Astrocyte (in vitro differentiated cells and primary cell): ENCODE measurements at regions not wholly inside any gene's neighbourhood (a gene's known extent, or its start where the extent isn't known, plus 50 kb on each side); places are given as distances from the start of the nearest gene placed in this dataset.
"Not testable (repeated sequence)": the region's sequence is repeated elsewhere in the genome, so short reads cannot be mapped to it uniquely, and the experiment has no call there.

Source experiments
- DNase-seq: peaks from one replicate; pipeline ENCODE4 v3.0.0-alpha.2; 2010; ENCODE audit warnings: low read depth
- FAIRE-seq: peaks from 2 replicates; lab custom pipeline; 2011; peaks lifted over from hg19 to GRCh38; lab: Jason Lieb, UNC
- H2AFZ ChIP-seq: 2 replicates; pipeline ENCODE4 v1.6.0; 2012; ENCODE audit warnings: low read depth, low read length, inconsistent platforms
- H3K27ac ChIP-seq: 2 replicates; pipeline ENCODE4 v1.5.1; 2011; ENCODE audit warnings: low read depth, low read length, inconsistent platforms
- H3K27me3 ChIP-seq: 2 replicates; pipeline ENCODE4 v1.6.0; 2011; ENCODE audit warnings: low read length, inconsistent platforms; ENCODE audit not compliant: insufficient read depth
- H3K36me3 ChIP-seq: 2 replicates; pipeline ENCODE4 v1.5.1; 2011; ENCODE audit warnings: low read length, inconsistent platforms; ENCODE audit not compliant: insufficient read depth
- H3K4me1 ChIP-seq: 2 replicates; pipeline ENCODE4 v1.5.1; 2011; ENCODE audit warnings: low read length, inconsistent platforms; ENCODE audit not compliant: insufficient read depth
- H3K4me2 ChIP-seq: 2 replicates; pipeline ENCODE4 v1.6.0; 2012; ENCODE audit warnings: low read length, inconsistent platforms
- H3K4me3 ChIP-seq: 2 replicates; pipeline ENCODE4 v1.5.1; 2011; ENCODE audit warnings: low read depth, mild to moderate bottlenecking, low read length, inconsistent platforms; ENCODE audit not compliant: insufficient read depth
- H3K79me2 ChIP-seq: 2 replicates; pipeline ENCODE4 v1.6.0; 2012; ENCODE audit warnings: mild to moderate bottlenecking, low read length, inconsistent platforms; ENCODE audit not compliant: insufficient read depth
- H3K9ac ChIP-seq: 2 replicates; pipeline ENCODE4 v1.6.0; 2012; ENCODE audit warnings: mild to moderate bottlenecking, low read length, inconsistent platforms
- H3K9me3 ChIP-seq: 2 replicates; pipeline ENCODE4 v1.5.1; 2012; ENCODE audit warnings: low read depth, mild to moderate bottlenecking, low read length, inconsistent platforms; ENCODE audit not compliant: insufficient read depth
- H4K20me1 ChIP-seq: 2 replicates; pipeline ENCODE4 v1.6.0; 2012; ENCODE audit warnings: low read length, inconsistent platforms; ENCODE audit not compliant: insufficient read depth
- H3K27ac Mint-ChIP-seq: one replicate; pipeline ENCODE4 v1.8.0; 2021; ENCODE audit warnings: mild to moderate bottlenecking, mixed read lengths; ENCODE audit not compliant: unreplicated experiment
- H3K27me3 Mint-ChIP-seq: one replicate; pipeline ENCODE4 v1.8.0; 2021; ENCODE audit warnings: low read depth, mixed read lengths; ENCODE audit not compliant: unreplicated experiment
- H3K36me3 Mint-ChIP-seq: one replicate; pipeline ENCODE4 v1.8.0; 2021; ENCODE audit warnings: low read depth, mixed read lengths; ENCODE audit not compliant: unreplicated experiment
- H3K4me1 Mint-ChIP-seq: one replicate; pipeline ENCODE4 v1.8.0; 2021; ENCODE audit warnings: low read depth, mixed read lengths; ENCODE audit not compliant: unreplicated experiment
- H3K4me3 Mint-ChIP-seq: one replicate; pipeline ENCODE4 v1.8.0; 2021; ENCODE audit warnings: mild to moderate bottlenecking, moderate library complexity, mixed read lengths; ENCODE audit not compliant: unreplicated experiment
- H3K9me3 Mint-ChIP-seq: one replicate; pipeline ENCODE4 v1.8.0; 2021; ENCODE audit warnings: mild to moderate bottlenecking, mixed read lengths; ENCODE audit not compliant: unreplicated experiment
- EZH2 ChIP-seq: IDR thresholded peaks from 2 replicates; pipeline ENCODE4 v1.6.1; 2012; ENCODE audit warnings: mild to moderate bottlenecking, low read length, inconsistent platforms; ENCODE audit not compliant: insufficient read depth
- TF ChIP-seq, protein P1 (sequence below): IDR thresholded peaks from 2 replicates; pipeline ENCODE4 v1.5.1; 2011; ENCODE audit warnings: low read depth, mild to moderate bottlenecking, inconsistent platforms, low read length, moderate library complexity; ENCODE audit not compliant: insufficient read depth

DNA sequence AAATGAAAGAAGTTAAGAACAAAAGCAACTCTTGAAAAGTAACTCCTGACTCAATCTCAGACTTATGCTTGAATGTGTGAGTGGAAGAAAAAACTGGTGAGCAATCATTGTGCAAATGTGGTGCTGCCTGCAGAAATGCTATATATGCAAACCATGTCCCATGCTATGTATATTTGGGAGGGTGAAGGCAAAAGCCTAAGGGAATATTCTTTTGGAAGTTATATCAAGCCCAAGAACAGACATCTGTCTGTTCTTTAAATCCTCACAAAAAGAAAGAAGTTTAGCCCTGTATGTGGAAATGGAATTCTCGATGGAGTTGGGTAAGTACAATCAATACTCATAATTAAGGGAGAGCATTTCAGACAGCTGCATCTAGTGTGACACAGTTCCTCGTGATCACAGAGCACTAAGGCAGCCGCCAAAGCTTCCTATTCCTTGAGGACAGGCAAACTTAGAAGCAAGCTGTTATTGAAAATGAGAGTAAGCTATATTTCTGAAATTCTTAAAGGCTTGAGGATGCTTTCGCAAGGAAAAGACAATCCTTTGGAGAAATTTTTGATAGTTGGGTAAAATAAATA, 406.5 kb upstream of the CHORDC1 start:
- no peak for FAIRE-seq
- Histone ChIP-seq H3K4me2 (no peak overlapping the region), H3K4me3 (no peak overlapping the region), H2AFZ (no peak overlapping the region), H3K79me2 (no peaks in the 10 kb centered on the region), H3K27me3 (no peaks in the 10 kb centered on the region), H3K4me1 (no peaks in the 10 kb centered on the region), H3K36me3 (no peaks in the 10 kb centered on the region), H3K9ac (no peak overlapping the region), H3K27ac (no peak overlapping the region), H4K20me1 (no peaks in the 10 kb centered on the region), H3K9me3 (no peaks in the 10 kb centered on the region)
- Mint-ChIP-seq H3K27me3 (no peaks in the 10 kb centered on the region), H3K36me3 (no peaks in the 10 kb centered on the region), H3K4me1 (no peaks in the 10 kb centered on the region), H3K27ac (no peak overlapping the region), H3K9me3 (no peaks in the 10 kb centered on the region), H3K4me3 (no peak overlapping the region)
- no peak for DNase-seq
- TF ChIP-seq, protein P1, sequence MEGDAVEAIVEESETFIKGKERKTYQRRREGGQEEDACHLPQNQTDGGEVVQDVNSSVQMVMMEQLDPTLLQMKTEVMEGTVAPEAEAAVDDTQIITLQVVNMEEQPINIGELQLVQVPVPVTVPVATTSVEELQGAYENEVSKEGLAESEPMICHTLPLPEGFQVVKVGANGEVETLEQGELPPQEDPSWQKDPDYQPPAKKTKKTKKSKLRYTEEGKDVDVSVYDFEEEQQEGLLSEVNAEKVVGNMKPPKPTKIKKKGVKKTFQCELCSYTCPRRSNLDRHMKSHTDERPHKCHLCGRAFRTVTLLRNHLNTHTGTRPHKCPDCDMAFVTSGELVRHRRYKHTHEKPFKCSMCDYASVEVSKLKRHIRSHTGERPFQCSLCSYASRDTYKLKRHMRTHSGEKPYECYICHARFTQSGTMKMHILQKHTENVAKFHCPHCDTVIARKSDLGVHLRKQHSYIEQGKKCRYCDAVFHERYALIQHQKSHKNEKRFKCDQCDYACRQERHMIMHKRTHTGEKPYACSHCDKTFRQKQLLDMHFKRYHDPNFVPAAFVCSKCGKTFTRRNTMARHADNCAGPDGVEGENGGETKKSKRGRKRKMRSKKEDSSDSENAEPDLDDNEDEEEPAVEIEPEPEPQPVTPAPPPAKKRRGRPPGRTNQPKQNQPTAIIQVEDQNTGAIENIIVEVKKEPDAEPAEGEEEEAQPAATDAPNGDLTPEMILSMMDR, result no peak
- TF ChIP-seq EZH2, result no peak

DNA sequence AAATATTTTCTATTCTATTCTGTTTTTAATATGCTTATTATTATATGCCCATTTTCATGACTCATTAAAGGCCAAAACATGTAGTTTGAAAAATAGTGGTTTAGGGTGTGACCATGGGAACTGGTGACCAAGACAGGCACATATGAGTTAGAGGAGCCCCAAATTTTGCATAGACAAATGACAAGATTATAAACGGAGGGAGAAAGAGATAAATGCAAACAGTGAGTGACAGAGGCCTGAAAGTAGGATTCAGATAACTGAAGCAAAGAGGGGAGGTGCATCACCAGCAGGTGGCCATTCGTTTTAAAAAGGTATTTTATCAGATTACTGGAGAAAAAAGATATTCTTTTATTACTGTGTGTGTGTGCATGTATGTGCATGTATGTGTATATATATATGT, 391.5 kb upstream of the CHORDC1 start:
- Histone ChIP-seq H4K20me1 (no peaks in the 10 kb centered on the region), H3K27me3 (no peaks in the 10 kb centered on the region), H3K9ac (no peak overlapping the region), H3K27ac (no peak overlapping the region), H3K4me1 (no peaks in the 10 kb centered on the region), H2AFZ (no peak overlapping the region), H3K4me2 (no peak overlapping the region), H3K9me3 (no peaks in the 10 kb centered on the region), H3K4me3 (no peak overlapping the region), H3K36me3 (no peaks in the 10 kb centered on the region), H3K79me2 (no peaks in the 10 kb centered on the region)
- Mint-ChIP-seq H3K4me1 (no peaks in the 10 kb centered on the region), H3K27ac (no peak overlapping the region), H3K36me3 (no peaks in the 10 kb centered on the region), H3K27me3 (no peaks in the 10 kb centered on the region), H3K4me3 (no peak overlapping the region), H3K9me3 (no peaks in the 10 kb centered on the region)
- TF ChIP-seq, protein P1, result no peak
- no peak for TF ChIP-seq EZH2
- DNase-seq (no peak), FAIRE-seq (no peak)

DNA sequence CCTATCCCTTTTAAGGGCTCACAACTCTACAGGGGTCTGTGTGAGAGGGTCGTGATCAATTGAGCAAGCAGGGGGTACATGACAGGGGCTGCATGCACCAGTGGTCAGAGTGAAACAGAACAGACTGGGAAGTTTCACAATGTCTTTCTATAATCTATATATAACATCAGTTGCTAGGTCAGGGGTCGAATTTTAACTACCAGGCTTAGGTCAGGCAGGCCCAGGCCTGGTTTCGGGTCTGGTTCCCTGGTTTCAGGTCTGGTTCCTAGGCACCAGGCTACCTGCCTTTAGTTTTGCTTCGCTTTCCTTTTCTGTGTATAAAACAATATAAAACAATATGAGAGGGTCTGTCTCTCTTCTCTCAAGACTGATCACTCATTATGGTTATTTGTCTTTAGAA, 390.2 kb upstream of the CHORDC1 start:
- H3K4me2 ChIP-seq, H3K27ac Mint-ChIP-seq, FAIRE-seq, H3K4me1 ChIP-seq, H3K27me3 Mint-ChIP-seq, H3K36me3 ChIP-seq, H3K4me3 Mint-ChIP-seq, H3K4me3 ChIP-seq, H3K9me3 Mint-ChIP-seq, DNase-seq, H3K9me3 ChIP-seq, H3K4me1 Mint-ChIP-seq, H3K27ac ChIP-seq, H4K20me1 ChIP-seq, H3K27me3 ChIP-seq, H3K9ac ChIP-seq, H2AFZ ChIP-seq, H3K36me3 Mint-ChIP-seq, H3K79me2 ChIP-seq: not testable (repeated sequence)
